Activated T-cell treated with anti-CD3 and anti-CD28 coated beads, Interleukin-2, amount 50 U/mL, for 1 hour (primary cell): ENCODE measurements at regions not wholly inside any gene's neighbourhood (a gene's known extent, or its start where the extent isn't known, plus 50 kb on each side); places are given as distances from the start of the nearest gene placed in this dataset.
"Not testable (repeated sequence)": the region's sequence is repeated elsewhere in the genome, so short reads cannot be mapped to it uniquely, and the experiment has no call there.

Source experiments
- DNase-seq: peaks from one replicate; pipeline ENCODE4 v3.0.0-alpha.2; 2020

DNA sequence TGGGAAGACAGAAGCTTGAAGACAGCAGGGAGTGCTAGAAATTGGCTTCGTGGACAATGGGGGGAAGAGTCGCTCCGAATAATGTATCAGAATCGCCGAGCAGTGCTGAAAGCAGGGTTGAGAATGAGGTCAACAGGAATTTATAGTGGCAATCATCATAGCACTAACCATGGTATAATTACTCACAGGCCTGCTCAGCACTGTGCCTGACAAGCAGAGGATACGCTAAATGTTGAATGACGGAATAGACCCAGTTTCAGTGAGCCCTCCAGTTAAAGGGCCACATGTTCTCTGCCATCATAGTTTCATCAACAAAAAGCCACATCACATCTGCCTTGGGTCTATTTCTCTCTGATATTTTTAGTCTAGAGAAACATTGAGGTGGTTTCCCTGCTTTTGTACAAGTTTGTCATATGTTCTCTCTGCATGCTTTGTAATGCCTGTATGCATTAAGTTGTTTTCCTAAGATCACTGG, 130.3 kb upstream of the EGLN3 start:
- DNase-seq, result no peak

GRCh38 chr14:34079643-34080042, 128.8 kb upstream of the EGLN3 start:
- not testable (repeated sequence) for DNase-seq

- no peak for DNase-seq
These were observed 127.4 kb upstream of the EGLN3 start for GRCh38 chr14:34078117-34078743.

DNA sequence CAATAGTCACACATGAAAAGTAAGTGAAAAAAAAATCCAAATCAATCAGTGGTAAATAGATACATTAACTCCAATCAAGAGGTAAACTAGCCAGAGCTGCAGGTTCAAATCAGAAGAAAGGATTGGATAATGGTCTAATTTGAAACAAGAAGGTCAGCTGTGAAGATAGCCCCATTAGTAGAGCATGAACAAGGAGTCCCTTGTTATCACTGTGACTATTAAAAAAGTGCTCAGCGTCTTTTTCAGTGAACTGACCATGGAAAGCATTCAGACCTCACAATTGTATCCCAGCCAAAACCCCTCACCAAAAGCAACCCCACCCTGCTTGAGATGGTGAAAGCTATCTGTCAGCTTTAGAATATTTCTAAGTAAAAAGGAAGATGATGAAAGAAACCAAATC, 125.0 kb upstream of the EGLN3 start:
- DNase-seq, result no peak

GRCh38 chr14:34075042-34075744, 124.3 kb upstream of the EGLN3 start:
- no peak for DNase-seq

DNA sequence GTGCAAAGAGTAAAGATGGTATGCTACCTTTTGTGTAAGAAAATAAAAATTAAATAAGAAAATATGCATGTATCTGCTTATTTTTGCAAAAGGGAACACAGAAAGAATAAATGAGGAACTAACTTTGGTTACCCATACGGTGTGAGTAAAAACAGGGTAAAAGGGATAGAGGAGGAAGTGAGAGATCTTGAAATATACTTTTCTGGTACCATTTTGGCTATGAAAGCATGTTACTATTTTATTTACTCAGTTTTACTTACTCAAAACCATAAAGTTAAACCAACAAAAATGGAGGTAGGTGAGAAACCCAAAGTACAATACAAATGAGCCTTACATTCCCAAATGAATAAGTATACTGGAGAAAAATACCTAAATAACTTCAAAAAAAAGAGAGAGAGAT, 122.0 kb upstream of the EGLN3 start:
- no peak for DNase-seq

GRCh38 chr14:34072401-34072800, 121.5 kb upstream of the EGLN3 start:
- DNase-seq, result no peak

DNA sequence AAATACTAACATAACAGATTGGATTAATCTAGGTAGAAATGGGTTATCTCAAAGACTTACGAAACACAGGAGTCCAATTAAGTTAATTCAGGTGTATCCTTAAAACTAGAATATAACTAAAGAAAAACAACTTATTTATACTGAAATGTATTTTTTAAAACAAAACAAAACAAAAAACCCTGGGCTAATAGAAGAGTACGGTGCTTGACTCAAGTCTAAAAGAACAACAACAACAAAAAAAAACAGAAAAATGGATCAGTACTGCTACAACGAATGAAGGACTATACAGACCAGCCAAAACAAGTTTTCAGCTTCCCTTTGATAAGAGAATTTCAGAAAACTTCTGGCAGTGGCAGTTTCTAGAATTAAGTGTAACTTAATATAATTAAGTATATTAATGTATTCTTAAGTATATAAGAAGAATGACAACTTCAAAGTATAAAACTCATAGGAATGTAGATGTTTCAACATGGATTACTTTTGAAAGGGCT, 120.1 kb upstream of the EGLN3 start:
- DNase-seq, result no peak

DNA sequence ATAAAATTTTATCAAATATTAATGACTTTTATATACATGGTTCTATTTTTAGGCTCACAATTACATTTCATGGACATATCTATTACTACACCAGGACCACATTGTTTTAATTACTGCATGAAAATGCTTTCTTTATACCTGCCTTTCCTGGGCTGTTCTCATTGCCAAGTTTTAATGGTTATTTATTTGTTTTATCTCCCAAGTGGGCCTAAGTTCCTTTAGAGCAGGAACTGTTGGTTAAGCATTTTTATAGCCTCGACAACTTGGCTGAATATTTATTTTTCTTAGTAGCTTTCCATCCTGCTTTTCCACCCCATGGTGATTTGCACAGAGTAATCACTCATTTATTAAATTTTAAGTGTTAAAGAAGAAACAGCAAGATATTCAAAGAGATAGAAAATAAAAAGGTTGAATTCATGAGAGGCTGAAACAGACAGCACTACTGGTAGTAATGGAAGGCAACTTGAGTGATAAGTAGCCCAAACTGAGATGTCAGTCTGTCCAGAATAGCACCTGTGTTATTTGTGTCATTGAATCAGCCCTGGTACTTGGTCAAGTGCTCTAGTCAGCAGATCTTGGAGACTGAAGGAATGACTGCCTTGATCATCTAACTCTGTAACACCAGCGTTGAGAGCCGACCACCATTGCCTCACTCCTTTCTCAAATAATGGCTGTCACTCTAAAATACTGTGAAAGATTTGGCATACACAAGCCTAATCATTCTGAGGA, 119.1 kb upstream of the EGLN3 start:
- no peak for DNase-seq

DNA sequence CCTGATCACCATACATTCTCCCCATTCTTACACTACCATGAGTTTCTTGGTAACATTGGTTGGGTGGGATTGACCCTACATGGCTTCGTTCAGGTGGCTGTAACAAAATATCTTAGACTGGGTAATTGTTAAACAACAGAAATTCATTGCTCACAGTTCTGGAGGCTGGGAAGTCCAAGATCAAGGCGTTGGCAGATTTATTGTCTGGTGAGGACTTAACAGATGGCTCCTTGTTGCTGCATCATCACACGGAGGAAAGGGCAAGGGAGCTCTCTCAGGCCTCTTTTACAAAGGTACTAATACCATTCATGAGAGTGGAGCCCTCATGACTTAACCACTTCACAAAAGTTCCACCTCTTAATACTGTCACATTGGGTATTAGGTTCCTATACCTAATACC, 116.7 kb upstream of the EGLN3 start:
- no peak for DNase-seq

- DNase-seq, result no peak
These were observed 115.0 kb upstream of the EGLN3 start for GRCh38 chr14:34065690-34066391.

- no peak for DNase-seq
These were observed 114.4 kb upstream of the EGLN3 start for GRCh38 chr14:34065236-34065635.

GRCh38 chr14:34064349-34064748, 113.5 kb upstream of the EGLN3 start:
- no peak for DNase-seq

GRCh38 chr14:34063470-34064164, 112.7 kb upstream of the EGLN3 start:
- DNase-seq, result no peak

GRCh38 chr14:34063042-34063441, 112.2 kb upstream of the EGLN3 start:
- DNase-seq, result no peak

GRCh38 chr14:34062353-34062973, 111.6 kb upstream of the EGLN3 start:
- no peak for DNase-seq

DNA sequence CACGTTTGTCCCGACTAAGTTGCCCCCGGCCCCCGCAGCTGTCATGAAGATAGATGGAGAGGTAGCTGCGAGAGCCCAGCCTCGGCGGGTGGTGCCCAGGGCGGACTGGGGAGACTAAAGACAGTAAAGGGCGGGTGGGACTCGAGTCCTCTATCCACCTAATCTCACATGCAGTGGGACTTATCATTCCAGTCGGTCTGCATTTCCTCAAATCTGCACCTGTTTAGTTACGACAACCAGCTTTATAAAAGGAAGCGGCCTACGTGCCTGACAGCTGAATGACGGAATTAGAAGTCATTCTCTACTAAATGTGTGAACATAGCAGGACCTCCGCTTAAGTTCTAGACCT, 109.8 kb upstream of the EGLN3 start:
- DNase-seq, result no peak

GRCh38 chr14:34059925-34060650, 109.2 kb upstream of the EGLN3 start:
- DNase-seq, result peak; percentile 57

GRCh38 chr14:34059037-34059924, 108.4 kb upstream of the EGLN3 start:
- no peak for DNase-seq

GRCh38 chr14:34058510-34058909, 107.6 kb upstream of the EGLN3 start:
- DNase-seq, result no peak
